MM.1S (cell line): ENCODE measurements at regions not wholly inside any gene's neighbourhood (a gene's known extent, or its start where the extent isn't known, plus 50 kb on each side); places are given as distances from the start of the nearest gene placed in this dataset.
"Not testable (repeated sequence)": the region's sequence is repeated elsewhere in the genome, so short reads cannot be mapped to it uniquely, and the experiment has no call there.

Experiments
- EZH2 ChIP-seq: fragments of 300-600 bp; sonication (generic); optimal IDR thresholded peaks from 2 replicates; pipeline ENCODE3; 2017; ENCODE audit warnings: low read depth, mild to moderate bottlenecking, antibody characterized with exemption, low read length, mixed read lengths
- EZH2phosphoT487 ChIP-seq: fragments of 300-600 bp; sonication (generic); IDR thresholded peaks from 2 replicates; pipeline ENCODE4 v1.6.1; 2018; ENCODE audit warnings: antibody characterized with exemption, low read length
- TF ChIP-seq, protein P1 (sequence below): fragments of 300-600 bp; sonication (generic); IDR thresholded peaks from 2 replicates; pipeline ENCODE4 v1.5.1; 2016; ENCODE audit warnings: antibody characterized with exemption, low read length, mixed read lengths

DNA sequence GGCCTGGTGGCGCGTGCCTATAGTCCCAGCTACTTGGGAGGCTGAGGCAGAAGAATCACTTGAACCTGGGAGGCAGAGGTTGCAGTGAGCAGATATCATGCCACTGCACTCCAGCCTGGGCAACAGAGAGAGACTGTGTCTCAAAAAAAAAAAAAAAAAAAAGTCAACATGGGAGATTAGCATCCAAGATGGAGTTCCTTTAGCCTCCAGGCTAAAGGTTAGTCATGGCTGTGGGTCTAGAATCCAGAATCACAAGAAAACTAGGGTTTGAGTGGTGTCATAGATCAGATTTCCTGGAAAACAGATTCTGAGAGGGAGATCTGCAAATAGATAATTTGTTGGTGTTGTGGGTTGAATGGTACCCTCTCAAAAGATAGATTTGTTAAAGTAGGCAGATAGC lies 117.2 kb downstream of the CD24 start:
- TF ChIP-seq, protein P1, sequence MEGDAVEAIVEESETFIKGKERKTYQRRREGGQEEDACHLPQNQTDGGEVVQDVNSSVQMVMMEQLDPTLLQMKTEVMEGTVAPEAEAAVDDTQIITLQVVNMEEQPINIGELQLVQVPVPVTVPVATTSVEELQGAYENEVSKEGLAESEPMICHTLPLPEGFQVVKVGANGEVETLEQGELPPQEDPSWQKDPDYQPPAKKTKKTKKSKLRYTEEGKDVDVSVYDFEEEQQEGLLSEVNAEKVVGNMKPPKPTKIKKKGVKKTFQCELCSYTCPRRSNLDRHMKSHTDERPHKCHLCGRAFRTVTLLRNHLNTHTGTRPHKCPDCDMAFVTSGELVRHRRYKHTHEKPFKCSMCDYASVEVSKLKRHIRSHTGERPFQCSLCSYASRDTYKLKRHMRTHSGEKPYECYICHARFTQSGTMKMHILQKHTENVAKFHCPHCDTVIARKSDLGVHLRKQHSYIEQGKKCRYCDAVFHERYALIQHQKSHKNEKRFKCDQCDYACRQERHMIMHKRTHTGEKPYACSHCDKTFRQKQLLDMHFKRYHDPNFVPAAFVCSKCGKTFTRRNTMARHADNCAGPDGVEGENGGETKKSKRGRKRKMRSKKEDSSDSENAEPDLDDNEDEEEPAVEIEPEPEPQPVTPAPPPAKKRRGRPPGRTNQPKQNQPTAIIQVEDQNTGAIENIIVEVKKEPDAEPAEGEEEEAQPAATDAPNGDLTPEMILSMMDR, result not testable (repeated sequence)
- not testable (repeated sequence) for TF ChIP-seq EZH2, EZH2phosphoT487
